ENCODE measurements at regions not wholly inside any gene's neighbourhood (a gene's known extent, or its start where the extent isn't known, plus 50 kb on each side); places are given as distances from the start of the nearest gene placed in this dataset.

DNA sequence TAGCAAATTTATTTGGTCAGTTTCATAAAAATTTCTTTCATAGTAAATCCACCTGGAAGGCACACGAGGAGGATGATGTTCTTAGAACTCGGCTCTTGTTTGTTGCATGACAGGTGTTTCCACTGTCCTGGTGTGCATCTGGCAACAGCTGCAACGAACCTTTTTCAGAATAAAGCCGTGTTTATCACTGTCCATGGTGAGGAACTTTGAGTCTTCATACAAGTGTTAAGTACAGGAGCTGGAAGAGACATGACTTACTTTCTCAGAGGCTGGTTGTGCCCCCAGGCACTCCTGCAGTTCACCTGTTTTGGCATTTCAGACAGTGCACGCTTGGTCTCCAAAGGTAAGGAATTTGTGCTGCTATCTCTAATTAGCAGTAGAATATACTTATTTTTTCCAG, 97.1 kb downstream of the ADAMTS1 start:
- TF ChIP-seq, protein P1, sequence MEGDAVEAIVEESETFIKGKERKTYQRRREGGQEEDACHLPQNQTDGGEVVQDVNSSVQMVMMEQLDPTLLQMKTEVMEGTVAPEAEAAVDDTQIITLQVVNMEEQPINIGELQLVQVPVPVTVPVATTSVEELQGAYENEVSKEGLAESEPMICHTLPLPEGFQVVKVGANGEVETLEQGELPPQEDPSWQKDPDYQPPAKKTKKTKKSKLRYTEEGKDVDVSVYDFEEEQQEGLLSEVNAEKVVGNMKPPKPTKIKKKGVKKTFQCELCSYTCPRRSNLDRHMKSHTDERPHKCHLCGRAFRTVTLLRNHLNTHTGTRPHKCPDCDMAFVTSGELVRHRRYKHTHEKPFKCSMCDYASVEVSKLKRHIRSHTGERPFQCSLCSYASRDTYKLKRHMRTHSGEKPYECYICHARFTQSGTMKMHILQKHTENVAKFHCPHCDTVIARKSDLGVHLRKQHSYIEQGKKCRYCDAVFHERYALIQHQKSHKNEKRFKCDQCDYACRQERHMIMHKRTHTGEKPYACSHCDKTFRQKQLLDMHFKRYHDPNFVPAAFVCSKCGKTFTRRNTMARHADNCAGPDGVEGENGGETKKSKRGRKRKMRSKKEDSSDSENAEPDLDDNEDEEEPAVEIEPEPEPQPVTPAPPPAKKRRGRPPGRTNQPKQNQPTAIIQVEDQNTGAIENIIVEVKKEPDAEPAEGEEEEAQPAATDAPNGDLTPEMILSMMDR (IDR thresholded peaks at IDR 0.05; ENCODE audit: low read length, missing control alignments): no peak
- no peak for DNase-seq (ENCODE audit: low read depth)
- no peak overlapping the region for H3K4me3 ChIP-seq (replicated peaks; ENCODE audit: low read depth, low read length)

DNA sequence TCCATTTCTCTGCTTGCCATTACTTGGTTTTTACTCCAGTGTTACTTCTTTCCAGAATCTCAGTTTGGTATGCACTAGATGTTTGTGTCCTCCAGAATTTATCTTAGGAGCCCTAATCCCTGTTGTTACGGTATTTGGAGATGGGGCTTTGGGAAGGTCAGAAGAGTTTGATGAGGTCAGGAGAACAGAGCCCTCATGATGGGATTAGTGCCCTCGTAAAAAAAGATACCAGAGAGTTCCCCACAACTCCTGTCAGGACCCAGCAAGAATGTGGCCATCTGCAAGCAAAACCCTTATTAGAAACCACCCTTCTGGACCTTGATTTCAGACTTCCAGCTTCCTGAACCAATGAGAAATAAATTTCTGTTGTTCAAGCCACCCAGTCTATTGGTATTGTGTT, 98.0 kb downstream of the ADAMTS1 start:
- no peak overlapping the region for H3K4me3 ChIP-seq (replicated peaks; ENCODE audit: low read depth, low read length)
- DNase-seq (ENCODE audit: low read depth): no peak
- TF ChIP-seq, protein P1 (IDR thresholded peaks at IDR 0.05; ENCODE audit: low read length, missing control alignments): no peak

DNA sequence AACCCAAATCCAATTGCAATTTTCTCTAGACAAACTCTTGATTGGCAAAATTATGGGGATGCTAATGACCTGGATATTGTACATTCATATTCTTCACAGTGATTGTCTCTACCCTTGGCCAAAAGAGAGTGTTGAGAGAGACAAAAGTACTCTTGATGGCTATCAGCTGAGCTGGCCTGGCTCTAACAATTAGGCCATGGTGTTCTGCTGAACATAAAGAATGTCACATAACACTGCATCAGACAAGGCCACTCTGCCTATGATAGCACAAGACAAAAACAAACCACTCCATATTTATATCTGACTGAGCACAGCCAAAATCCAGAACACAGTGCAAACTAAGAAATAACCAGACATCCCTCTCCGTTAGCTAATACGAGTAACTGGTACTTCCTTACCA, 101.7 kb downstream of the ADAMTS1 start:
- DNase-seq (ENCODE audit: low read depth): no peak
- H3K4me3 ChIP-seq (replicated peaks; ENCODE audit: low read depth, low read length): no peak overlapping the region
- TF ChIP-seq, protein P1 (IDR thresholded peaks at IDR 0.05; ENCODE audit: low read length, missing control alignments): no peak

DNA sequence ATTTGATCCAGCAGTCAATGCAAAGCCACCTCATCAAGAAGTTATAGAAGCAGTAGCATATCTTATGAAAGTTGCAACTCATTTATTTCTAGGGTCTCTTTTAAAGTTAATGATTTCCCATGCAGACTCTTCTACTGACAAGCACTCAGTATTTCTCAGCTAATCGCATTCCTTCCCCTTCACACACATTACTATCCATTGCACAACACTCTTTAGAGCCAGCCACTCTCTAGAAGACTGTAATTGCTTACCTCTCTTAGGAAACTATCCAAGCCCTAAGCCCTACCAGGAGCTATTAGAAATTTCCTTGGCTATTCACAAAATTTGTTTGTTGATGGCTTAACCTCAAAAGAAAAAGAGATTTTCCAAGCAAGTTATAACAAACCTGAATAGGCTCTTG, 106.0 kb downstream of the ADAMTS1 start:
- DNase-seq (ENCODE audit: low read depth): peak; percentile 41
- no peak overlapping the region for H3K4me3 ChIP-seq (replicated peaks; ENCODE audit: low read depth, low read length)
- TF ChIP-seq, protein P1 (IDR thresholded peaks at IDR 0.05; ENCODE audit: low read length, missing control alignments): no peak

DNA sequence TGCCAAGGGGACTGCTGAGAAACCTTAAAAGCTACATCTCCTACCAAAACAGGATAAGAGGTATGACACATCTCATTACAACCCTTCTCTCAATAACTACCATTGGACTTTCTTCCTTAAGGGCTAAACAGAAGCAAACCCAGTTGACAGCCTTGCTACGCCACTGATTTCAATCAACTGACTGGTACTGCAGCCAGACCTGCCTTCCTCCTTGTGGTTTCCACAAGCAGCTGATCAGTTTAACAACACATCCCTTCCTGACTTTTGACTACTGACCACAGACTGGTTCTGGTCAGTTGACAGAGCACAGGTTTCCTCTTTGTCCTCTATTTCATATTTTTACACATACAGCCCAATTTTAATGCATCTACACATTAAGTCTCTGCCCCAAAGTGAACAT, 108.8 kb downstream of the ADAMTS1 start:
- TF ChIP-seq, protein P1 (IDR thresholded peaks at IDR 0.05; ENCODE audit: low read length, missing control alignments): no peak
- DNase-seq (ENCODE audit: low read depth): no peak
- H3K4me3 ChIP-seq (replicated peaks; ENCODE audit: low read depth, low read length): no peak overlapping the region

DNA sequence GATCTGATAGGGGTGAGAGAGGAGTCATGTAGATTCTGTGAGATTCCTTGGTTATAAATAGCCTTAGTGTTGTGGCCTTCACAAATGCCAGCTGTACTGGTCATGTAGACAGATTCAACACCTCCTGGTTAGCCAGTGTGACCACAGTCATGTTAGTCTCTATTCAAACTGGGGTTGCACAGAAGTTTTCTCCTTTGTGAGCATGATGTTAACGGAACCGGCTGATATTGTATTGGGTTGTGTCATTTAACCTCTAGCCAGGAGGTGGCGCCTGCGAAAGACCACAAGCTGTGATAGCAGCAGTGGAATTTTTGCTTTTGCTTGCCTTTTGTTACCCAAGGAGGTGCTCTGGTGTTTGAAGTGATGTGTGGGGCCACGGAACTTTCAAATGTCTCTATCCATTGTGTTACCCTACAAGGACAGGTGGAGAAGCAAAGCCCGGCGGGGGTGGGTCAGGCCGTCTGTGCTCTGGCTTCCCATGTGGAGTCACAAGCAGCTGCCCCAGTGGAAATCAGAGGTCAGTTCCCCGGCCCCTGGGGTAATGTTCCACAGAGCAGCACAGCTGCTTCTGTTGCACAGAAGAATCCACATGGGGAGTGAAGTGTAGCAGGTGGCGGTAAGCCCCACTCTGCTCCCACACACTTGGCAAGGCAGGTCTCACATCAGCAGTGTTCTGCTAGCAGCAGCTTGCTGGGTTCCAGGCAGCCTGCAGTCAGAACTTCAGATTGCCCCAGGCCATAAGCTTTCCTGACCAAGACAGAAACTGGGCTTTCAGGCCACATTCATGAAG, 112.6 kb downstream of the ADAMTS1 start:
- H3K4me3 ChIP-seq (replicated peaks; ENCODE audit: low read depth, low read length): no peak overlapping the region
- TF ChIP-seq, protein P1 (IDR thresholded peaks at IDR 0.05; ENCODE audit: low read length, missing control alignments): peak; percentile 74
- DNase-seq (ENCODE audit: low read depth): peak; percentile 68

DNA sequence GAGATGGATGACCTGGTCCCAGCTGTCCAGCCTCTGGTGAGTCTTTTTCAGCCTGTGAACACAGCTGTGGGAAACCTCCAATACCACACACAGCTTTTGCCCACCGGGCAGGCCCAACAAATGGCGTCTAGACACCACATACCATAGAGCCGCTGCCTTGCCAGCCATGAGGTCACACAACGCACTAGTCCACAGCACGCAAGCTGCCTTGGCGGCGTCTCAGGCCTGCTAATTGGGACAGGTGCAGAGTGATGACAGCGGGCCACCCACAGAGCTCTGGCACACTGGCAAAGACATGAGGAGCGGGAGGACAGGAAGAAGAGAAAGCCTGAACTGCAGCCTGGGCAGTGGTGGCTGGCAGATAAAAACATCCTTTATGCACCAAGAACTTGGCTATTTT, 125.5 kb downstream of the ADAMTS1 start:
- H3K4me3 ChIP-seq (replicated peaks; ENCODE audit: low read depth, low read length): no peak overlapping the region
- TF ChIP-seq, protein P1 (IDR thresholded peaks at IDR 0.05; ENCODE audit: low read length, missing control alignments): no peak
- DNase-seq (ENCODE audit: low read depth): no peak
